GM18867 (cell line): ENCODE measurements at regions not wholly inside any gene's neighbourhood (a gene's known extent, or its start where the extent isn't known, plus 50 kb on each side); places are given as distances from the start of the nearest gene placed in this dataset.
"Not testable (repeated sequence)": the region's sequence is repeated elsewhere in the genome, so short reads cannot be mapped to it uniquely, and the experiment has no call there.

Experiments
- ATAC-seq: cut with Tn5 transposase; IDR thresholded peaks from one replicate; pipeline ENCODE4 v1.9.1; 2021; ENCODE audit warnings: mild to moderate bottlenecking, moderate library complexity; ENCODE audit not compliant: unreplicated experiment

- ATAC-seq = no peak
Observed at GRCh38 chr12:17264603-17265002, 658.6 kb upstream of the LMO3 start.

- no peak for ATAC-seq
Observed at GRCh38 chr12:17239874-17240273, 633.9 kb upstream of the LMO3 start.

- no peak for ATAC-seq
Observed at GRCh38 chr12:17235996-17236395, 630.0 kb upstream of the LMO3 start.

GRCh38 chr12:17215759-17216570 lies 610.0 kb upstream of the LMO3 start:
- no peak for ATAC-seq

GRCh38 chr12:17214929-17215328 lies 609.0 kb upstream of the LMO3 start:
- ATAC-seq = no peak

GRCh38 chr12:17206553-17206952 lies 600.6 kb upstream of the LMO3 start:
- ATAC-seq = no peak

- no peak for ATAC-seq
Observed at GRCh38 chr12:17204289-17205054, 598.5 kb upstream of the LMO3 start.

GRCh38 chr12:17203497-17203896 lies 597.5 kb upstream of the LMO3 start:
- no peak for ATAC-seq

GRCh38 chr12:17197971-17198370 lies 592.0 kb upstream of the LMO3 start:
- no peak for ATAC-seq

GRCh38 chr12:17192721-17193120 lies 586.8 kb upstream of the LMO3 start:
- no peak for ATAC-seq

GRCh38 chr12:17169726-17170471 lies 563.9 kb upstream of the LMO3 start:
- no peak for ATAC-seq

GRCh38 chr12:17159506-17160300 lies 553.7 kb upstream of the LMO3 start:
- ATAC-seq = no peak

GRCh38 chr12:17158201-17158600 lies 552.2 kb upstream of the LMO3 start:
- no peak for ATAC-seq

GRCh38 chr12:17151917-17152316 lies 546.0 kb upstream of the LMO3 start:
- no peak for ATAC-seq

GRCh38 chr12:17148706-17149105 lies 542.7 kb upstream of the LMO3 start:
- ATAC-seq = no peak

GRCh38 chr12:17142856-17143255 lies 536.9 kb upstream of the LMO3 start:
- ATAC-seq = no peak

GRCh38 chr12:17139931-17140330 lies 534.0 kb upstream of the LMO3 start:
- no peak for ATAC-seq

- no peak for ATAC-seq
Observed at GRCh38 chr12:17137396-17137795, 531.4 kb upstream of the LMO3 start.

GRCh38 chr12:17134315-17134714 lies 528.4 kb upstream of the LMO3 start:
- ATAC-seq = no peak

- no peak for ATAC-seq
Observed at GRCh38 chr12:17132336-17132735, 526.4 kb upstream of the LMO3 start.

GRCh38 chr12:17116538-17116937 lies 510.6 kb upstream of the LMO3 start:
- not testable (repeated sequence) for ATAC-seq
